ENCODE measurements at regions not wholly inside any gene's neighbourhood (a gene's known extent, or its start where the extent isn't known, plus 50 kb on each side); places are given as distances from the start of the nearest gene placed in this dataset.

DNA sequence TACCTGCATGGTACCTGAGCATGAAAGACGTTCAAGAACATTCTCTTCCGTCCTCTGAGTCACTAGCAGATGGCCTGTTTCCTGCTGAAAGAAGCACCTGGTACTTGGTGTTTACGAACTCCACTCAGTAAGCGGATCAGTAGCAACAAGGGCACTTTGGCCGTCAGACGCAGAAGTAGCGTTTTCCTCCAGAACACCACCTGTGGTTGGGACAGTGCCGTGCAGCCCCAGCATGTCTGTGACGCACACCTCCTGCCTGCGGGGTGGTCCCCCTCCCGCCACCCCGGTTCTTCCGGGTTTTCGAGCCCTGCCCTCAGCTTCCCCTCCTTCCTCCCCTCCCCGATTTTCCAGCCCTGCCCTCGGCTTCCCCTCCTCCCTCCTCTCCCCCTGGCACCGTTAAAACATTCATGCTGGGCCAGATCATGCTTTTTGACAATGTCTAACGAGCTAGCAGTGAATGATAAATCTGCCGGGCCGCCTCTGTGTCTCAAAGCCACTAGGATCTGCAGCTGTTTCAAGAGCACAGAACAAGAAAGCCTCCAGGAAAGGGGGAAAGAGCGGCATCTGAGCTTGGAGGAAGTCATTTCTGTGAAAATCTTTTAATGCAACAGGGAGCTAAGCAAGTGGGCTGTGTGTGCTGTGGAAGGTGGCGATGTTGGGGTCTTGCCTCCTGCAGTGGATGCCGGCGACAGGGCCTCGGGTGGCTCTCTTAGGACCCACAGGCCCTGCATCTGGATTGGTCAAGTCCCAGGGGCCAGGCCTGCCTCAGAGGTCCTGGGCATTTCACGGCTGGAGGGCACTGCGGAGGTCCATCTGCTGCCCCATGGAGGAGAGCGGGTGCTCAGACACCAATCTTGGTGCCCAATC lies 207.9 kb downstream of the ERMARD start:
- no peak for DNase-seq

DNA sequence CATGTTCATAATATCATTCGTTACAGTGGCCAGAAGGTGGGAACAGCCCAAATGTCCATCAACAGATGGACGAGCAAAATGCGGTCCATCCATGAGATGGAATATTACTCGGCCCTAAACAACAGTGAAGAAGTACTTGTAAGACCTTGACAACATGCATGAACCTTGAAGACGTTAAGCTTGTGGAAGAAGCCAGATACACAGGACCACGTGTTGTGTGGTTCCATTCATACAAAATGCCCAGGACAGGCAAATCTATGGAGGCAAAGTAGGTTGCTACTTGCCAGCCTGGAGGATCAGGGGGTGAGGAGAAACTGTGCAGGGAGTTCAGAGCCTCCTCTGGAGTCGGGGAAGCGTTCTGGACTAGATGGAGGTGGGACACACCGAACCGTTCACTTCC lies 207.1 kb downstream of the ERMARD start:
- Histone ChIP-seq H3K27me3 (replicated peaks; ENCODE audit: control insufficient read depth, insufficient read depth, low read length, poor library complexity, severe bottlenecking) (peaks cover 6% of the 10 kb centered on the region), H3K9me3 (ENCODE audit: control insufficient read depth, low read length) (no peaks in the 10 kb centered on the region), H3K4me3 (ENCODE audit: insufficient read depth, low read depth, low read length, poor library complexity, severe bottlenecking) (no peak overlapping the region), H3K36me3 (ENCODE audit: control insufficient read depth, insufficient read depth, low read length) (no peaks in the 10 kb centered on the region), H3K27ac (ENCODE audit: insufficient read depth, low read length, poor library complexity, severe bottlenecking) (no peak overlapping the region), H3K4me1 (ENCODE audit: control insufficient read depth, insufficient read depth, low read length, poor library complexity, severe bottlenecking) (no peaks in the 10 kb centered on the region)
- no peak for DNase-seq

More for the DNA sequence above, 207.9 kb downstream of the ERMARD start:
- no peak overlapping the region for H3K4me3 ChIP-seq (ENCODE audit: insufficient read depth, low read depth, low read length, poor library complexity, severe bottlenecking)
- H3K9me3 ChIP-seq (ENCODE audit: control insufficient read depth, low read length) = no peaks in the 10 kb centered on the region
- no peak overlapping the region for H3K27ac ChIP-seq (ENCODE audit: insufficient read depth, low read length, poor library complexity, severe bottlenecking)
- H3K27me3 ChIP-seq (replicated peaks; ENCODE audit: control insufficient read depth, insufficient read depth, low read length, poor library complexity, severe bottlenecking) = peaks cover 6% of the 10 kb centered on the region
- H3K4me1 ChIP-seq (ENCODE audit: control insufficient read depth, insufficient read depth, low read length, poor library complexity, severe bottlenecking) = no peaks in the 10 kb centered on the region
- no peaks in the 10 kb centered on the region for H3K36me3 ChIP-seq (ENCODE audit: control insufficient read depth, insufficient read depth, low read length)

DNA sequence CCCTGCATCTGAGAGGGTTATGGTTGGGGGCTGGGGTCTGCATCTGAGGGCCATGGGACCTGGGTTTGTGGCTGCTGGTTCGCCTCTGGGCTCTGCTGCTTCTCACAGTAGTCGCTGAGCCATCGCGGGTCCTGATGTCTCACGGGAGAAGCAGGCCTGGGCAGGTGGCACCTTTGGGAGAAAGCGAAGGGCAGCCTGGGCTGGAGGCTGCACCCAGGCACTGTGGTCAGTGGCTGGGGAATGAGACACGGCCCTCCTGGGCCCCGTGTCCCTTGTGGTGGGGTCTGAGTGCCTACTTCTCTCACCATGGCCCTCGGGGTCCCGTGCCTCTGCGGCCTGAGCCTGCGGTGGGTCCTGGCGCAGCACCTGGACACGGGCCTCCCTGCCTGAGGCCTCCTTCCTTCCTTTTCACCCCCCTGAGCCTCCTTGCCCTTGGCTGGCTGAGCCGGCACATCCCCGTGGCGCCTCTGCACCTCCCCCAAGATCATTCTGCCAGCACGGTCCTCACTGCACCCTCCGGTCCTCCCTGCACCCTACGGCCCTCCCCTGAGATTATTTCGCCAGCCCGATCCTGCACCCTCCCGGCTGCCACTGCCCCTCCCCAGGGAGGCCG lies 206.0 kb downstream of the ERMARD start:
- H3K4me1 ChIP-seq (ENCODE audit: control insufficient read depth, insufficient read depth, low read length, poor library complexity, severe bottlenecking) = no peaks in the 10 kb centered on the region
- no peaks in the 10 kb centered on the region for H3K9me3 ChIP-seq (ENCODE audit: control insufficient read depth, low read length)
- H3K4me3 ChIP-seq (ENCODE audit: insufficient read depth, low read depth, low read length, poor library complexity, severe bottlenecking) = no peak overlapping the region
- H3K27me3 ChIP-seq (replicated peaks; ENCODE audit: control insufficient read depth, insufficient read depth, low read length, poor library complexity, severe bottlenecking) = peaks cover 2% of the 10 kb centered on the region
- DNase-seq = no peak
- no peak overlapping the region for H3K27ac ChIP-seq (ENCODE audit: insufficient read depth, low read length, poor library complexity, severe bottlenecking)
- no peaks in the 10 kb centered on the region for H3K36me3 ChIP-seq (ENCODE audit: control insufficient read depth, insufficient read depth, low read length)

DNA sequence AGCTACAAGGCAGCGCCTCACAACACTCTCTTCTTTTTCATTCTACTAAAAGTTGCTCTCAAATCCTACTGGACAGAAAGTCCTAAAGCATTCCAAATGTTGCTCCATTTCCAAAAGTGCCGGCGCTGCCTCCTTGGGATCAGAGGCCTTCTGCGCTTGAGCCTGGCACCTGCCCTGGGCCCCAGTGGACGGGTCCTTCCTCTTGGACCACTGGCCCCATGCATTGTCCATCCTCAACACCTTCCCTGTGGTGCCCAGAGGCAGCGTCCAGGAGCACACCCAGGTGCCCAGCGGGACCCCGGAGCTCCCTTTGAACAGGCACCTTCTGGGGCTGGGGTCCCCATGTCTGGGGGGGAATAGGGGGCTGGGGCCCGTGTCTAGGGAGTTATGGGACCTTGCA lies 205.2 kb downstream of the ERMARD start:
- H3K4me3 ChIP-seq (ENCODE audit: insufficient read depth, low read depth, low read length, poor library complexity, severe bottlenecking) = no peak overlapping the region
- no peaks in the 10 kb centered on the region for H3K9me3 ChIP-seq (ENCODE audit: control insufficient read depth, low read length)
- no peaks in the 10 kb centered on the region for H3K36me3 ChIP-seq (ENCODE audit: control insufficient read depth, insufficient read depth, low read length)
- peaks cover 2% of the 10 kb centered on the region for H3K27me3 ChIP-seq (replicated peaks; ENCODE audit: control insufficient read depth, insufficient read depth, low read length, poor library complexity, severe bottlenecking)
- DNase-seq = no peak
- H3K4me1 ChIP-seq (ENCODE audit: control insufficient read depth, insufficient read depth, low read length, poor library complexity, severe bottlenecking) = no peaks in the 10 kb centered on the region
- H3K27ac ChIP-seq (ENCODE audit: insufficient read depth, low read length, poor library complexity, severe bottlenecking) = no peak overlapping the region

DNA sequence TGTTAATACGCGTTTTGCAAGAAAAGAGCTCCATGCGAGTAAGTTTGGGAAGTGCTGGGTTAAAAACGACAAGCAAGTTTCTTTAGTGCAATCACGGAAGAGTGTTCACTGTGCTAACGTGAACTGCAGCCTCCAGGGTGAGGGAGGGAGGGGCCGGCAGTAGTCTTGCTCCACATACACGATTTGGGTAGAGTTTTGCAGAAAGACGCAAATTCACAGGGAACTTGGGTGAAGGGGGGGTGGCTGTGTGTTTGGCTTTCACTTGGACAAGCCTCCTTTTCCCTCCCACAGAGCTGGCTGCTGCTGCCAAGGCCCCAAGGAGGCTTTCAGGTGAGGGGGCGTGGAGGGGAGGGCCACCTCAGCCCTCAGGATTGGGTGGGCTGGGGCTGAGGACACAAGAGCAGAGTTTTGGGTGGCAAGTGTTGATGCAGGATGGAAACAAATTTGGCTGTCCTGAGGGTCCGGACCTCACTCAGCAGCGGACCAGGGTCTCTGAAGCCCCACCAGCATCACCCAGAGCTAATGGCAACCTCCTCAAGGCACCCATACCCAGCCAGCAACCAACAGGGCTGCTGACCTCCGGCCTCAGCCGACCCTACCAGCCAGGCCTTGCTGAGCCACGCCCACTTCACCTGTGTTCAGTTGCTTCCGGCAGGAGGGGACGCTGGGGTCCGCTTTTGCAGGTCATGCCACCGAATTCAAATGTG lies 204.5 kb downstream of the ERMARD start:
- H3K27me3 ChIP-seq (replicated peaks; ENCODE audit: control insufficient read depth, insufficient read depth, low read length, poor library complexity, severe bottlenecking) = no peaks in the 10 kb centered on the region
- no peak overlapping the region for H3K4me3 ChIP-seq (ENCODE audit: insufficient read depth, low read depth, low read length, poor library complexity, severe bottlenecking)
- no peaks in the 10 kb centered on the region for H3K9me3 ChIP-seq (ENCODE audit: control insufficient read depth, low read length)
- DNase-seq = no peak
- H3K4me1 ChIP-seq (ENCODE audit: control insufficient read depth, insufficient read depth, low read length, poor library complexity, severe bottlenecking) = no peaks in the 10 kb centered on the region
- H3K27ac ChIP-seq (ENCODE audit: insufficient read depth, low read length, poor library complexity, severe bottlenecking) = no peak overlapping the region
- H3K36me3 ChIP-seq (ENCODE audit: control insufficient read depth, insufficient read depth, low read length) = no peaks in the 10 kb centered on the region

DNA sequence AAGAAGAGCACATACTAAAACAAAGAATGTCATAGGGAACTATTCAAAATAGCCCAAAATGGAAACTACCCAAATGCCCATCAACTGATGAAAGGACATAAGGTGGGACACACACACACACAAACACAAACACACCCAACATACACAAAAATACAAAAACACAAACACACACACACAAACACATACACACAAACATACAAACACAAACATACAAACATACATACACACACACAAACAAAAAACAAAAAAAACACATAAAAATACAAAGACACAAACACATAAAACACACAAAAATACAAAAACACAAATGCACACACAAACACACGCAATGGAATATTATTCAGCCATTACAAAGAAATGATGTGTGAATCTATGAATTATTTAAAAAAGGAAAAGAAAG lies 203.6 kb downstream of the ERMARD start:
- no peak for DNase-seq
- H3K9me3 ChIP-seq (ENCODE audit: control insufficient read depth, low read length) = no peaks in the 10 kb centered on the region
- H3K4me1 ChIP-seq (ENCODE audit: control insufficient read depth, insufficient read depth, low read length, poor library complexity, severe bottlenecking) = no peaks in the 10 kb centered on the region
- H3K4me3 ChIP-seq (ENCODE audit: insufficient read depth, low read depth, low read length, poor library complexity, severe bottlenecking) = no peak overlapping the region
- H3K36me3 ChIP-seq (ENCODE audit: control insufficient read depth, insufficient read depth, low read length) = no peaks in the 10 kb centered on the region
- H3K27me3 ChIP-seq (replicated peaks; ENCODE audit: control insufficient read depth, insufficient read depth, low read length, poor library complexity, severe bottlenecking) = no peaks in the 10 kb centered on the region
- no peak overlapping the region for H3K27ac ChIP-seq (ENCODE audit: insufficient read depth, low read length, poor library complexity, severe bottlenecking)

DNA sequence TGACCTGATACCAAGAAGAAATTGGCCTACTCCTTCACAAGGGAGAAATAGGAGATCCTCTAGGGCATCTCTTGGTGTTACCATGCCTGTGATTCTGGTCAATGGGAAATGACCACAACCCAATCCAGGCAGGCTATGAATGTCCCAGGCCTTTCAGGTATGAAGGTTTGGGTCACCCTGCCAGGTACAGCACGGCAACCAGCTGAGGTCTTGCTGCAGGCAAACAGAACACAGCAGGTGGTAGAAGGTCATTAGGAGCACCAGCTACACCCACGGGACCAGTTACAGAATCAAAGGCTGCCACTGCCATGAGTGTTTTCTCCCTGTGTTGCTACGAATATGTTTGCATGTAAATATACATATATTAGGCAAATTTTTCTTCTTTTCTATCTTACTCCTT lies 202.3 kb downstream of the ERMARD start:
- Histone ChIP-seq H3K36me3 (ENCODE audit: control insufficient read depth, insufficient read depth, low read length) (no peaks in the 10 kb centered on the region), H3K4me3 (ENCODE audit: insufficient read depth, low read depth, low read length, poor library complexity, severe bottlenecking) (no peak overlapping the region), H3K9me3 (ENCODE audit: control insufficient read depth, low read length) (no peaks in the 10 kb centered on the region), H3K4me1 (ENCODE audit: control insufficient read depth, insufficient read depth, low read length, poor library complexity, severe bottlenecking) (no peaks in the 10 kb centered on the region), H3K27ac (ENCODE audit: insufficient read depth, low read length, poor library complexity, severe bottlenecking) (no peak overlapping the region), H3K27me3 (replicated peaks; ENCODE audit: control insufficient read depth, insufficient read depth, low read length, poor library complexity, severe bottlenecking) (no peaks in the 10 kb centered on the region)
- DNase-seq = no peak

DNA sequence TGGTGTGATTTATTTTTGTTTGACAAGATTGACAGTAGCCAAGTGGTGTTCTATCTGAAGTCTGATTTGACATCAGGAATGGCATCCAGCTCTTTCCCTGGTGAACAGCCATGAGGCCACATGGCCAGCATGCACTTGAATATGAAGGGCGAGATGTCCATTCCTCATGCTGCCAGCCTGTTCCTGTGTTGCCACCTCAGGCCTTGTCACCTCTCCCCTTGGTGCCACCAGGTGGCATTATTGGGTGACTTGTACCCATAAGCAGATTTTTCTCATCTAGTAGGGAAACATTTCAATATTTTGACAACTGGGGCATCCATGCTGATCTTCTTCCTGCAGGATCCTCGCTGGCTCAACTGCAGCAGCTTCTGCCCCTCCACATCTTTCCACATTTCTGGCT lies 199.1 kb downstream of the ERMARD start:
- Histone ChIP-seq H3K4me1 (ENCODE audit: control insufficient read depth, insufficient read depth, low read length, poor library complexity, severe bottlenecking) (no peaks in the 10 kb centered on the region), H3K27me3 (replicated peaks; ENCODE audit: control insufficient read depth, insufficient read depth, low read length, poor library complexity, severe bottlenecking) (no peaks in the 10 kb centered on the region), H3K36me3 (ENCODE audit: control insufficient read depth, insufficient read depth, low read length) (no peaks in the 10 kb centered on the region), H3K4me3 (ENCODE audit: insufficient read depth, low read depth, low read length, poor library complexity, severe bottlenecking) (no peak overlapping the region), H3K27ac (ENCODE audit: insufficient read depth, low read length, poor library complexity, severe bottlenecking) (no peak overlapping the region), H3K9me3 (ENCODE audit: control insufficient read depth, low read length) (no peaks in the 10 kb centered on the region)
- DNase-seq = no peak

DNA sequence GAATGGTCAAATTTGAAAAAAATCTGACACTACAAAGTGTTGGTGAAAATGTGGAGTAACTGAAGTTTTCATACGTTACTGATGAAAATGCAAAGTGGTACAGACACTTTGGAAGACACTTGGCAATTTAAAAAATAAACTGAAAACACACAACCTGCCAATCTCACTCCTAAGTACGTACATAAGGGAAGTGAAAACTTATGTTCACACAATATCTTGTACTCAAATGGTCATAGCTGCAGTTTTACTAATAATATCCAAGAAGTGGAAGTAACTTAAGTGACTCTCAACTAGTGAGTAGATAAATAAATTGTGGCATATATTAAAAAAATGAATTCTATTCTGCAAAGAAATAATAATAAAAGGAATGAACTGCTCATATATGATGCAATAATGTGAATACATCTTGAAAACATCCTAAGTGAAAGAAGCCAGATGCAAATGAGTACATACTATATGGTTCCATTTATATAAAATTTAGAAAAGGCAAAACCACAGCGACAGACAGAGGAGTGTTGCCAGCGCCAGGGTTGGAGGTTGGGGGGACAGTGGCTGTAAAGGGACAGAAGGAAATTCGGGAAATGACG lies 198.2 kb downstream of the ERMARD start:
- Histone ChIP-seq H3K4me1 (ENCODE audit: control insufficient read depth, insufficient read depth, low read length, poor library complexity, severe bottlenecking) (no peaks in the 10 kb centered on the region), H3K36me3 (ENCODE audit: control insufficient read depth, insufficient read depth, low read length) (no peaks in the 10 kb centered on the region), H3K4me3 (ENCODE audit: insufficient read depth, low read depth, low read length, poor library complexity, severe bottlenecking) (no peak overlapping the region), H3K9me3 (ENCODE audit: control insufficient read depth, low read length) (no peaks in the 10 kb centered on the region), H3K27me3 (replicated peaks; ENCODE audit: control insufficient read depth, insufficient read depth, low read length, poor library complexity, severe bottlenecking) (no peaks in the 10 kb centered on the region), H3K27ac (ENCODE audit: insufficient read depth, low read length, poor library complexity, severe bottlenecking) (no peak overlapping the region)
- DNase-seq = no peak

DNA sequence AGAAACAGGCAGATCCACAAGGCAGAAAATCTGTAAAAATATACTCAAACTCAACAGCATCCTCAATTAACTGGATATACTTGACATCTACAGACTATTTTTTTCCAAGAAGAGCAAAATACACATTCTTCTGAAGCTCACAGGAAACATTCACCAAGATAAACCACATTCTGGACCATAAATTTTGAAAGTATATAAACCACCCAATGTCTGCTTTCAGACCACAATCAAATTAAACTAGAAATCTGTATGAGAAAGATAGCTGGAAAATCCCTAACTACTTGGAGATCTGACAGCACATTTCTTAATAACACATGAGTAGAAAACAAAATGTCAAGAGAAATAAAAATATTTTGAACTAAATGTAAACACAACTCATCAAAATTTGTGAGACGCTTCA lies 195.5 kb downstream of the ERMARD start:
- no peak overlapping the region for H3K4me3 ChIP-seq (ENCODE audit: insufficient read depth, low read depth, low read length, poor library complexity, severe bottlenecking)
- H3K27me3 ChIP-seq (replicated peaks; ENCODE audit: control insufficient read depth, insufficient read depth, low read length, poor library complexity, severe bottlenecking) = no peaks in the 10 kb centered on the region
- H3K27ac ChIP-seq (ENCODE audit: insufficient read depth, low read length, poor library complexity, severe bottlenecking) = no peak overlapping the region
- H3K9me3 ChIP-seq (ENCODE audit: control insufficient read depth, low read length) = peaks cover 4% of the 10 kb centered on the region
- no peaks in the 10 kb centered on the region for H3K36me3 ChIP-seq (ENCODE audit: control insufficient read depth, insufficient read depth, low read length)
- no peaks in the 10 kb centered on the region for H3K4me1 ChIP-seq (ENCODE audit: control insufficient read depth, insufficient read depth, low read length, poor library complexity, severe bottlenecking)
- no peak for DNase-seq

All from effector memory CD4-positive, alpha-beta T cell (primary cell).